K562 (cell line): ENCODE measurements at regions not wholly inside any gene's neighbourhood (a gene's known extent, or its start where the extent isn't known, plus 50 kb on each side); places are given as distances from the start of the nearest gene placed in this dataset.

ENCODE experiments used
- ATAC-seq: fragments of 200-7000 bp; cut with Tn5 transposase; 3 replicates; pipeline ENCODE4 v1.9.1; 2020; ENCODE audit warnings: moderate library complexity
- BruUV-seq: library from RNA; stranded (reverse); fragments of 400-500 nt; replicated peaks from 2 replicates; lab custom pipeline; 2021; lab: Mats Ljungman, UMichigan
- CTCF ChIA-PET: fragments of 300-600 bp; formaldehyde crosslinking; extraction: SDS; loops from one replicate; lab custom pipeline; 2021; ENCODE audit warnings: low intra/inter-chr PET ratio; lab: Yijun Ruan, JAX
- POLR2A ChIA-PET: fragments of 300-600, 350-650 bp; sonication (Branson Sonifier 250); formaldehyde crosslinking; extraction: SDS; loops from one replicate; lab custom pipeline; 2021; ENCODE audit warnings: antibody characterized with exemption, inconsistent platforms; lab: Yijun Ruan, JAX
- DNase-seq, 4 experiments: peaks; one replicate each; pipeline versions ENCODE4 v3.0.0 to v3.0.0-alpha.2; 2011 to 2018; ENCODE audit warnings: low spot score in 3 of 4, mixed read lengths in 3 of 4; ENCODE audit errors: extremely low read depth in 1 of 4
- FAIRE-seq: peaks from 2 replicates; lab custom pipeline; 2011; peaks lifted over from hg19 to GRCh38; lab: Jason Lieb, UNC
- H2AFZ ChIP-seq: 2 replicates; pipeline ENCODE4 v1.6.0; 2011; ENCODE audit warnings: low read depth, low read length, control low read depth, inconsistent platforms
- H3K27ac ChIP-seq: fragments of 200-600 bp; 3 replicates; pipeline ENCODE4 v1.8.0; 2011; ENCODE audit warnings: low read depth, mild to moderate bottlenecking, control low read depth, inconsistent platforms, low read length, moderate library complexity, mixed read lengths; ENCODE audit errors: extremely low read depth
- H3K27me3 ChIP-seq, 2 experiments: fragments of 300-600 bp in 1 of 2; 2 replicates in 1 of 2; 3 replicates in 1 of 2; pipeline versions ENCODE4 v1.6.0 to v1.8.0; 2011; ENCODE audit warnings: inconsistent platforms in 2 of 2, low read length in 2 of 2, mild to moderate bottlenecking in 1 of 2, mixed read lengths in 1 of 2, moderate library complexity in 1 of 2; ENCODE audit not compliant: control insufficient read depth in 2 of 2, insufficient read depth in 2 of 2
- H3K36me3 ChIP-seq: fragments of 300-600 bp; 3 replicates; pipeline ENCODE4 v1.8.0; 2011; ENCODE audit warnings: mild to moderate bottlenecking, low read length, inconsistent platforms; ENCODE audit not compliant: control insufficient read depth, insufficient read depth
- H3K4me1 ChIP-seq, 2 experiments: fragments of 200-600 bp in 1 of 2; replicated peaks in 1 of 2; 2 replicates in 1 of 2; 3 replicates in 1 of 2; pipeline versions ENCODE4 v1.5.1 to v1.8.0; 2011; ENCODE audit warnings: inconsistent platforms in 2 of 2, low read length in 2 of 2, mild to moderate bottlenecking in 1 of 2, mixed read lengths in 1 of 2, moderate library complexity in 1 of 2; ENCODE audit not compliant: control insufficient read depth in 2 of 2, insufficient read depth in 2 of 2
- H3K4me2 ChIP-seq: 2 replicates; pipeline ENCODE4 v1.6.1; 2011; ENCODE audit warnings: low read length, control low read depth, inconsistent platforms, mixed read lengths; ENCODE audit not compliant: insufficient read depth
- H3K4me3 ChIP-seq: fragments of 200-600 bp; sonication (generic), shearing (Covaris generic); 2 replicates; pipeline ENCODE4 v1.5.1; 2016; ENCODE audit warnings: control low read depth, inconsistent platforms
- H3K79me2 ChIP-seq: fragments of 200-600 bp; 3 replicates; pipeline ENCODE4 v1.8.0; 2011; ENCODE audit warnings: low read length, inconsistent platforms; ENCODE audit not compliant: control insufficient read depth, insufficient read depth
- H3K9ac ChIP-seq, 2 experiments: 2 replicates each; pipeline versions ENCODE4 v1.6.0 to v1.6.1; 2011; ENCODE audit warnings: low read depth in 2 of 2, low read length in 2 of 2, control low read depth in 1 of 2, inconsistent platforms in 1 of 2, mild to moderate bottlenecking in 1 of 2, mixed read lengths in 1 of 2; ENCODE audit not compliant: insufficient read depth in 1 of 2
- H3K9me1 ChIP-seq: one replicate; pipeline ENCODE4 v1.6.0; 2011; ENCODE audit warnings: inconsistent platforms, mild to moderate bottlenecking, low read length, moderate library complexity; ENCODE audit not compliant: control insufficient read depth, insufficient read depth
- H3K9me3 ChIP-seq: replicated peaks from 2 replicates; pipeline ENCODE4 v1.5.1; 2011; ENCODE audit warnings: low read depth, low read length, inconsistent platforms; ENCODE audit not compliant: control insufficient read depth, insufficient read depth
- H4K20me1 ChIP-seq: replicated peaks from 2 replicates; pipeline ENCODE4 v1.6.1; 2011; ENCODE audit warnings: low read length, inconsistent platforms, mixed read lengths; ENCODE audit not compliant: control insufficient read depth, insufficient read depth
- CBX2 ChIP-seq: fragments of 200-600 bp; sonication (generic); IDR thresholded peaks from one replicate; pipeline ENCODE4 v1.6.1; 2012; ENCODE audit warnings: mild to moderate bottlenecking, low read length, inconsistent platforms; ENCODE audit not compliant: insufficient read depth, poor library complexity, severe bottlenecking
- CXXC5 ChIP-seq: fragments of 250-450 bp; sonication (Bioruptor Pico); IDR thresholded peaks from 2 replicates; pipeline ENCODE4 v1.8.0; 2022; ENCODE audit warnings: inconsistent platforms, mild to moderate bottlenecking, moderate library complexity
- GATAD2A ChIP-seq: fragments of 450-650 bp; IDR thresholded peaks from 2 replicates; pipeline ENCODE4 v1.6.1; 2017
- MEIS2 ChIP-seq: fragments of 450-650 bp; IDR thresholded peaks from 2 replicates; pipeline ENCODE4 v1.6.1; 2014; ENCODE audit warnings: mild to moderate bottlenecking; ENCODE audit not compliant: partially characterized antibody
- MYC ChIP-seq, 2 experiments: fragments of 250-450 bp in 1 of 2; sonication (Bioruptor Pico) in 1 of 2; IDR thresholded peaks; 2 replicates each; pipeline versions ENCODE4 v1.5.1 to v1.6.1; 2012 to 2021; ENCODE audit warnings: low read depth in 2 of 2, borderline replicate concordance in 1 of 2, improper control_type of control experiment in 1 of 2, low read length in 1 of 2, mild to moderate bottlenecking in 1 of 2, moderate library complexity in 1 of 2
- NCOR1 ChIP-seq: fragments of 450-650 bp; IDR thresholded peaks from 2 replicates; pipeline ENCODE4 v1.6.1; 2016; ENCODE audit warnings: mild to moderate bottlenecking, moderate library complexity
- NRF1 ChIP-seq, 2 experiments: fragments of 450-650 bp; IDR thresholded peaks in 1 of 2; conservative IDR thresholded peaks in 1 of 2; 2 replicates each; pipeline ENCODE4 v1.6.1; 2014; ENCODE audit warnings: mild to moderate bottlenecking in 2 of 2
- RNF2 ChIP-seq: sonication (generic); IDR thresholded peaks from 2 replicates; pipeline ENCODE4 v1.6.1; 2016
- SIN3B ChIP-seq: fragments of 450-650 bp; IDR thresholded peaks from 2 replicates; pipeline ENCODE4 v1.6.1; 2017; ENCODE audit warnings: low read depth, mild to moderate bottlenecking, moderate library complexity
- SMARCE1 ChIP-seq: fragments of 450-650 bp; IDR thresholded peaks from 2 replicates; pipeline ENCODE4 v1.7.1; 2016; ENCODE audit warnings: mild to moderate bottlenecking
- ZNF3 ChIP-seq: fragments of 250-450 bp; sonication (Bioruptor Pico); IDR thresholded peaks from 2 replicates; pipeline ENCODE4 v1.5.0; 2021; ENCODE audit warnings: mild to moderate bottlenecking, moderate library complexity
- WGBS: fragments of 100-300 bp; shearing (Covaris generic); methylation state at CpG from one replicate; pipeline ENCODE4 v1.1.6; 2016; ENCODE audit warnings: low coverage, mixed read lengths; ENCODE audit not compliant: insufficient coverage; ENCODE audit errors: missing lambda C conversion rate; 5-methylcytosine and 5-hydroxymethylcytosine counted together
- in situ Hi-C: fragments of 300-500 bp; cut with MboI; formaldehyde crosslinking; loops from 4 replicates; pipeline ENCODE4 v1.15.0; 2018; ENCODE audit warnings: inconsistent platforms, mixed read lengths
- intact Hi-C: fragments of 100-400 bp; cut with micrococcal nuclease; formaldehyde crosslinking; loops from 2 replicates; pipeline ENCODE4 v1.14.2; 2022
- TF ChIP-seq, protein P1 (sequence below): fragments of 450-650 bp; formaldehyde crosslinking; conservative IDR thresholded peaks from 2 replicates; pipeline ENCODE4 v1.4.0; 2022; ENCODE audit warnings: mild to moderate bottlenecking, missing genetic modification characterization
- TF ChIP-seq, protein P2 (sequence below): IDR thresholded peaks from 3 replicates; pipeline ENCODE4 v1.6.1; 2011; ENCODE audit warnings: borderline replicate concordance, mild to moderate bottlenecking, moderate library complexity; ENCODE audit not compliant: insufficient read length; ENCODE audit errors: extremely low read depth

DNA sequence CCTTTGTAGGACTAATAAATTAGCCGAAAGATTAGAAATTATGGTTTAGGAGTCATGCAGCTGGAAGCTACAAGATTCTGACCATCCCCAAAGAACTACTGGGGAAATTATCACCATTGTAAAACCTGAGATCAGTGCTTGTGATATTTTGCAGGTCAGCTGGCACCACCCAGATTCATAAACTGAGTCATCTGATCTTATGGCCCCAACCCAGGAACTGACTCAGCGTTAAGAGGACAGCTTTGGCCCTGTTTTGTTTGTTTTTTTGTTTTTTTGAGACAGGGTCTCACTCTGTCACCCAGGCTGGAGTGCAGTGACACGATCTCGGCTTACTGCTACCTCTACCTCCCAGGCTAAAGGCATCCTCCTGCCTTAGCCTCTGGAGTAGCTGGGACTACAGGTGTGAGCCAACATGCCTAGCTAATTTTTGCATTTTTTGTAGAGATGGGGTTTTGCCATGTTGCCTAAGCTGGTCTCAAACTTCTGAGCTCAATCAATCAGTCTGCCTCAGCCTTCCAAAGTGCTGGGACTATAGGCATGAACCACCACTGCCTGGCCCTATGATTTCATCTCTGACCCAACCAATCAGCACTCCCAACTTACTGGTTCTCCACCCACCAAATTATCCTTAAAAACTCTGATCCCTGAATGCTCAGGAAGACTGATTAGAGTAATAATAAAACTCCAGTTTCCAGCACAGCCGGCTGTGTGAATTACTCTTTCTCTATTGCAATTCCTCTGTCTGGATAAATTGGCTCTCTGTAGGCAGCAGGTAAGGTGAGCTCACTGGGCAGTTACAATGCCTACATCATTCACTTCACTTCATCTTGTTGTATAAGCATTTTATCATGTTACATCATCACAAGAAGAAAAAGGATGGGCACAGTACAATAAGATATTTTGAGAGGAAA, 79.4 kb upstream of the KSR1 start (continued):
- TF ChIP-seq ZNF3 (CRISPR knock-in tag): no peak
- no peak for TF ChIP-seq SMARCE1
- no peak for TF ChIP-seq MEIS2

DNA sequence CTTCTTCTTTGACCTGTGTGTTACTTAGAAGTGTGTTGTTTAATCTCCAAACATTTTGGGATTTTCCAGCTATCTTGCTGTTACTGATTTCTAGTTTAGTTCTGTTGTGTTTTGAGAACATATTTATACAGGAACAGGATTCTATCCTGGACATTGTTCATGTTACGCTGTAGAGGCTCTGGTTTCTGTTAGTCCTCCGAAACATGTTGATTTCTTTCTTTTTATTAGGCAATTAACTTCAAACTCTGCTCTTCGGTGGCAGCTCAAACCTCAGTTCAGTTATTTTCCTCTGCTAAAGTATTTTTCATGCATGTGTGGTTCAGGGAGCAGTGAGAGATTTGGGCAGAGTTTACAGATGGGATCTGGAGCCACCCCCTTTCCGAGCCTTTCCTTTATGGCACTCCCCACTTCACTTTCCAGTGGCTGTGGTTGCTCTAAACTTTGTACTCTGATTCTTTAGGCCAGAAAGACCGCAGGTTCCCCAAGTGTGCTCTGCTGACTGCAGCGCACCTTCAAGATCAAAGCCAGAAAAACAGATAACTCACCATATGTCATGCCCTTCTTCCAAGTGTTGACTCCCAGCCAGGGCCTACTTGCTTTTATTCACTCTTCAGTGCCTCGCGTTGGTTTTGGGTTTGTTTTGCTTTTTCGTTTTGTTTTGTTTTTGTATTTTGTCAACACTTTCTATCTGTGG, 77.6 kb upstream of the KSR1 start:
- Histone ChIP-seq H3K36me3 (no peaks in the 10 kb centered on the region), H3K27me3 (no peaks in the 10 kb centered on the region), H3K4me1 (peaks cover 26 to 30% of the 10 kb centered on the region in 2 experiments), H3K9me3 (peaks cover 8% of the 10 kb centered on the region), H3K9ac (no peak overlapping the region), H3K27ac (no peak overlapping the region), H3K9me1 (peaks cover 4% of the 10 kb centered on the region), H3K4me2 (no peak overlapping the region), H3K79me2 (no peaks in the 10 kb centered on the region), H3K4me3 (no peak overlapping the region), H4K20me1 (no peaks in the 10 kb centered on the region), H2AFZ (peak overlapping the region; percentile 70)
- ATAC-seq (no peak), FAIRE-seq (peak; percentile 69), DNase-seq (peak in 1 of 4 experiments; percentile 42)
- intact Hi-C loops: no loop called here
- ChIA-PET POLR2A (interaction anchor here (0.9 to 1.2 kb wide), 2 partner anchors 34 to 38 kb away, joined by 4 to 5 read pairs; no protein-coding TSS in a partner anchor), CTCF (interaction anchor here (1.0 kb wide), 1 partner anchor 221 kb away, joined by 3 read pairs; no protein-coding TSS in a partner anchor)
- 47% methylated on average over 9 of the region's 9 CpGs for WGBS
- in situ Hi-C loops: loop anchor here (10.0 kb wide), 1 partner anchor 216 kb away; no protein-coding TSS in a partner anchor
- no TSS peak for BruUV-seq
- TF ChIP-seq MYC (IDR thresholded peaks at IDR 0.05; ENCODE audit: low read depth, low read length): 0 out of 2 replicates have a peak, but pooled peaks have one; percentile 16
- TF ChIP-seq MYC (CRISPR knock-in tag; IDR thresholded peaks at IDR 0.05; ENCODE audit: borderline replicate concordance, low read depth): no peak
- TF ChIP-seq CXXC5 (CRISPR knock-in tag): no peak
- 0 out of 2 replicates have a peak, but pooled peaks have one; percentile 19 for TF ChIP-seq GATAD2A
- TF ChIP-seq NCOR1: no peak
- TF ChIP-seq, protein P1, sequence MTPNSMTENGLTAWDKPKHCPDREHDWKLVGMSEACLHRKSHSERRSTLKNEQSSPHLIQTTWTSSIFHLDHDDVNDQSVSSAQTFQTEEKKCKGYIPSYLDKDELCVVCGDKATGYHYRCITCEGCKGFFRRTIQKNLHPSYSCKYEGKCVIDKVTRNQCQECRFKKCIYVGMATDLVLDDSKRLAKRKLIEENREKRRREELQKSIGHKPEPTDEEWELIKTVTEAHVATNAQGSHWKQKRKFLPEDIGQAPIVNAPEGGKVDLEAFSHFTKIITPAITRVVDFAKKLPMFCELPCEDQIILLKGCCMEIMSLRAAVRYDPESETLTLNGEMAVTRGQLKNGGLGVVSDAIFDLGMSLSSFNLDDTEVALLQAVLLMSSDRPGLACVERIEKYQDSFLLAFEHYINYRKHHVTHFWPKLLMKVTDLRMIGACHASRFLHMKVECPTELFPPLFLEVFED: no peak
- no peak for TF ChIP-seq RNF2
- peak; percentile 27 to 47; a peak in 3 of 4 replicates for TF ChIP-seq NRF1 (conservative IDR thresholded peaks at IDR 0.05 in 1 of 2, IDR thresholded peaks at IDR 0.05 in 1 of 2)
- TF ChIP-seq MEIS2: peak; percentile 48
- TF ChIP-seq, protein P2, sequence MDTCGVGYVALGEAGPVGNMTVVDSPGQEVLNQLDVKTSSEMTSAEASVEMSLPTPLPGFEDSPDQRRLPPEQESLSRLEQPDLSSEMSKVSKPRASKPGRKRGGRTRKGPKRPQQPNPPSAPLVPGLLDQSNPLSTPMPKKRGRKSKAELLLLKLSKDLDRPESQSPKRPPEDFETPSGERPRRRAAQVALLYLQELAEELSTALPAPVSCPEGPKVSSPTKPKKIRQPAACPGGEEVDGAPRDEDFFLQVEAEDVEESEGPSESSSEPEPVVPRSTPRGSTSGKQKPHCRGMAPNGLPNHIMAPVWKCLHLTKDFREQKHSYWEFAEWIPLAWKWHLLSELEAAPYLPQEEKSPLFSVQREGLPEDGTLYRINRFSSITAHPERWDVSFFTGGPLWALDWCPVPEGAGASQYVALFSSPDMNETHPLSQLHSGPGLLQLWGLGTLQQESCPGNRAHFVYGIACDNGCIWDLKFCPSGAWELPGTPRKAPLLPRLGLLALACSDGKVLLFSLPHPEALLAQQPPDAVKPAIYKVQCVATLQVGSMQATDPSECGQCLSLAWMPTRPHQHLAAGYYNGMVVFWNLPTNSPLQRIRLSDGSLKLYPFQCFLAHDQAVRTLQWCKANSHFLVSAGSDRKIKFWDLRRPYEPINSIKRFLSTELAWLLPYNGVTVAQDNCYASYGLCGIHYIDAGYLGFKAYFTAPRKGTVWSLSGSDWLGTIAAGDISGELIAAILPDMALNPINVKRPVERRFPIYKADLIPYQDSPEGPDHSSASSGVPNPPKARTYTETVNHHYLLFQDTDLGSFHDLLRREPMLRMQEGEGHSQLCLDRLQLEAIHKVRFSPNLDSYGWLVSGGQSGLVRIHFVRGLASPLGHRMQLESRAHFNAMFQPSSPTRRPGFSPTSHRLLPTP: no peak
- TF ChIP-seq SIN3B: no peak
- no peak for TF ChIP-seq CBX2
